HepG2 (cell line): ENCODE measurements at regions not wholly inside any gene's neighbourhood (a gene's known extent, or its start where the extent isn't known, plus 50 kb on each side); places are given as distances from the start of the nearest gene placed in this dataset.
A peak's percentile ranks its signal among the peaks of the same experiment; 100 is the strongest.

ENCODE experiments used
- CREB3 ChIP-seq: sonication (generic); formaldehyde crosslinking; IDR thresholded peaks from 2 replicates; pipeline ENCODE4 v1.5.0; 2020; ENCODE audit warnings: missing genetic modification reagents
- CSRNP2 ChIP-seq: sonication (generic); formaldehyde crosslinking; conservative IDR thresholded peaks from 2 replicates; pipeline ENCODE4 v1.8.0; 2022; ENCODE audit warnings: low read depth, missing genetic modification reagents
- DBP ChIP-seq: sonication (generic); formaldehyde crosslinking; IDR thresholded peaks from 2 replicates; pipeline ENCODE4 v1.4.0; 2020; ENCODE audit warnings: missing genetic modification reagents; ENCODE audit errors: not compliant biosample characterization
- FOXP4 ChIP-seq: sonication (generic); formaldehyde crosslinking; IDR thresholded peaks from 2 replicates; pipeline ENCODE4 v1.4.0; 2020; ENCODE audit warnings: missing genetic modification reagents
- GRHL1 ChIP-seq: sonication (generic); formaldehyde crosslinking; conservative IDR thresholded peaks from 2 replicates; pipeline ENCODE4 v1.8.0; 2022; ENCODE audit warnings: missing genetic modification reagents
- MLX ChIP-seq: IDR thresholded peaks from 2 replicates; pipeline ENCODE4 v1.6.1; 2016
- NFIB ChIP-seq: sonication (generic); formaldehyde crosslinking; IDR thresholded peaks from 2 replicates; pipeline ENCODE4 v1.9.0; 2021; ENCODE audit warnings: missing genetic modification reagents, mild to moderate bottlenecking, borderline replicate concordance
- PATZ1 ChIP-seq: sonication (generic); formaldehyde crosslinking; IDR thresholded peaks from 2 replicates; pipeline ENCODE4 v1.4.0; 2020; ENCODE audit warnings: missing genetic modification reagents
- POLR2A ChIP-seq, 2 experiments: IDR thresholded peaks; 2 replicates each; pipeline ENCODE4 v1.6.1; 2011; ENCODE audit warnings: low read depth in 2 of 2, low read length in 2 of 2, mild to moderate bottlenecking in 1 of 2, moderate library complexity in 1 of 2; ENCODE audit not compliant: insufficient read depth in 1 of 2
- SMAD1 ChIP-seq: sonication (generic); formaldehyde crosslinking; IDR thresholded peaks from 2 replicates; pipeline ENCODE4 v1.4.0; 2020; ENCODE audit warnings: missing genetic modification reagents, low read depth, mild to moderate bottlenecking, borderline replicate concordance
- SOX5 ChIP-seq: IDR thresholded peaks from 2 replicates; pipeline ENCODE4 v1.6.1; 2016; ENCODE audit warnings: borderline replicate concordance
- TGIF2 ChIP-seq: IDR thresholded peaks from 2 replicates; pipeline ENCODE4 v1.6.1; 2016; ENCODE audit warnings: control low read depth, missing compliant biosample characterization
- XRCC5 ChIP-seq: fragments of 200-400 bp; formaldehyde crosslinking; optimal IDR thresholded peaks from 2 replicates; pipeline ENCODE3; 2017; ENCODE audit warnings: mild to moderate bottlenecking, low read length
- ZNF232 ChIP-seq: sonication (generic); formaldehyde crosslinking; IDR thresholded peaks from 2 replicates; pipeline ENCODE4 v1.4.0; 2020; ENCODE audit warnings: missing genetic modification reagents, borderline replicate concordance
- ZNF292 ChIP-seq: sonication (generic); formaldehyde crosslinking; IDR thresholded peaks from 2 replicates; pipeline ENCODE4 v1.8.1; 2022; ENCODE audit warnings: mild to moderate bottlenecking, low read depth, missing genetic modification reagents, borderline replicate concordance
- ZNF367 ChIP-seq: sonication (generic); formaldehyde crosslinking; IDR thresholded peaks from 2 replicates; pipeline ENCODE4 v1.4.0; 2020; ENCODE audit warnings: missing genetic modification reagents, borderline replicate concordance
- ZNF652 ChIP-seq: IDR thresholded peaks from 2 replicates; pipeline ENCODE4 v1.6.1; 2016; ENCODE audit warnings: low read depth, borderline replicate concordance
- ZSCAN31 ChIP-seq: sonication (generic); formaldehyde crosslinking; IDR thresholded peaks from 2 replicates; pipeline ENCODE4 v1.5.0; 2020; ENCODE audit warnings: low read depth, mild to moderate bottlenecking, missing genetic modification reagents

- TF ChIP-seq CSRNP2, result no peak
- no peak for TF ChIP-seq SMAD1 (CRISPR knock-in tag)
- TF ChIP-seq ZNF292 (CRISPR knock-in tag), result peak; percentile 100
- peak; percentile 38; the same call in 1 of the 2 replicates for TF ChIP-seq ZNF652 (CRISPR knock-in tag)
- no peak for TF ChIP-seq GRHL1
- TF ChIP-seq ZNF232 (CRISPR knock-in tag), result 0 out of 2 replicates have a peak, but pooled peaks have one; percentile 9
- peak; percentile 0; the same call in 1 of the 2 replicates for TF ChIP-seq PATZ1 (CRISPR knock-in tag)
- TF ChIP-seq MLX (CRISPR knock-in tag), result peak; percentile 87; the same call in 1 of the 2 replicates
- TF ChIP-seq NFIB (CRISPR knock-in tag), result no peak
- TF ChIP-seq CREB3, result peak; percentile 19; the same call in 1 of the 2 replicates
- TF ChIP-seq TGIF2 (CRISPR knock-in tag), result peak; percentile 25; the same call in 1 of the 2 replicates
- TF ChIP-seq POLR2A (IDR thresholded peaks at IDR 0.05; ENCODE audit: insufficient read depth in 1 of 2, low read depth in 2 of 2, low read length in 2 of 2), result peak; percentile 37 to 46; a peak in 1 of 4 replicates
- TF ChIP-seq SOX5 (CRISPR knock-in tag), result peak; percentile 94
- TF ChIP-seq ZSCAN31 (CRISPR knock-in tag), result no peak
- no peak for TF ChIP-seq DBP
- 0 out of 2 replicates have a peak, but pooled peaks have one; percentile 23 for TF ChIP-seq ZNF367 (CRISPR knock-in tag)
- TF ChIP-seq FOXP4 (CRISPR knock-in tag), result peak; percentile 77
- peak; percentile 45 for TF ChIP-seq XRCC5
Observed at GRCh38 chr6:137811121-137811915, 55.7 kb upstream of the TNFAIP3 start (continued).
